SK-N-SH (cell line): ENCODE measurements at regions not wholly inside any gene's neighbourhood (a gene's known extent, or its start where the extent isn't known, plus 50 kb on each side); places are given as distances from the start of the nearest gene placed in this dataset.

ENCODE experiments used
- CTCF ChIP-seq: fragments of 200-600 bp; sonication (generic); IDR thresholded peaks from 2 replicates; pipeline ENCODE4 v1.6.1; 2017; ENCODE audit warnings: antibody characterized with exemption, mild to moderate bottlenecking, moderate library complexity
- IRF3 ChIP-seq: fragments of 150-350 bp; IDR thresholded peaks from 2 replicates; pipeline ENCODE4 v1.6.1; 2016; ENCODE audit warnings: mild to moderate bottlenecking, low read depth, low read length
- POLR2AphosphoS5 ChIP-seq: IDR thresholded peaks from 2 replicates; pipeline ENCODE4 v1.6.1; 2012; ENCODE audit warnings: low read depth, low read length
- RCOR1 ChIP-seq: fragments of 150-350 bp; IDR thresholded peaks from 2 replicates; pipeline ENCODE4 v1.6.1; 2017; ENCODE audit warnings: antibody characterized with exemption, low read length
- TAF1 ChIP-seq: IDR thresholded peaks from 2 replicates; pipeline ENCODE4 v1.6.1; 2012; ENCODE audit warnings: low read depth, mild to moderate bottlenecking, low read length, moderate library complexity, borderline replicate concordance
- YY1 ChIP-seq: IDR thresholded peaks from 2 replicates; pipeline ENCODE4 v1.4.0; 2012; ENCODE audit warnings: low read depth, mild to moderate bottlenecking
- ZBTB33 ChIP-seq: IDR thresholded peaks from 2 replicates; pipeline ENCODE4 v1.4.0; 2012; ENCODE audit warnings: low read depth, borderline replicate concordance

- no peak for TF ChIP-seq POLR2AphosphoS5
- TF ChIP-seq YY1, result no peak
- no peak for TF ChIP-seq RCOR1
- TF ChIP-seq CTCF, result no peak
- TF ChIP-seq TAF1, result no peak
- no peak for TF ChIP-seq IRF3
- no peak for TF ChIP-seq ZBTB33
These were observed 102.1 kb upstream of the TMEM178A start for GRCh38 chr2:39563572-39563971.
